Effector CD4-positive, alpha-beta T cell (primary cell): ENCODE measurements at regions not wholly inside any gene's neighbourhood (a gene's known extent, or its start where the extent isn't known, plus 50 kb on each side); places are given as distances from the start of the nearest gene placed in this dataset.

Source experiments
- DNase-seq: peaks from one replicate; pipeline ENCODE4 v3.0.0-alpha.2; 2020

DNA sequence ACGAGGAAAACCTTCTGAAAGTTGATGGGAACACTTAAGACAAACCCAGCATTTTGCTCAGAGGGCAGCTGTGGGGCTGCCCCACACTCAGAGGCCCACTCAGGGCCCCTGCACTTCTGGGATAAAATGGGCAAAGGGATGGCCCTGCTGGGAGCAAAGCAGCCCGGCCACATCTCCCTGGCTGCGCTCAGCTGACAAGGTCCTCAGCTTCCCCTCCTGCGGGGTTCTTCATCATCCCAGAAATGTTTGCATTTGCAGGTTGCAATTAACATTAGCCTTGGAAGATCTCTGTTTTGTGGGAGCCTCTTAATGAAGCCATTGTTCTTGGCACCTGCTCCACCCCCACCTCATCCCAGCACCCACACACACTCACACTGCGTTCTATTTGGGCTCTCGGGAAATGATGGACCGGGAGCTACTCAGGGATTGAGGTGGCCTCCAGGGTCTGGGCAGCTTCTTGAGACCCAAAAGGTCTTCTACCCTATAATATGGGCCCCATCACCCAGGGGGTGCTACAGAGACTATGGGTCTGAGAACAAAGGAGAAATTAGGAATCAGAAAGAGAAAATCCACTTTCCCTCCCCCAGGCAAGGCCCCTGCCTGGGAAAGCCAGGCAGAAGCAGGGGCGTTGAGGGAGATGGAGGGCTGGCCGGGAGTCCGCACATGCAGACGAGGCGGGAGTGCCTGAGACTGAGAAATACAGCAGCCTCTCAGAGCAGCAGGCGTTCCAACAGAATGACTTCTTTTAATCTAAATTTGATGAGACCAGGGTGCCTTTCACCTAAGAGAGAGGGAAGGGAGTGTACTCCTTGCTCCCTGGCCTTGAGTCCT, 53.7 kb upstream of the RPL38 start:
- no peak for DNase-seq

DNA sequence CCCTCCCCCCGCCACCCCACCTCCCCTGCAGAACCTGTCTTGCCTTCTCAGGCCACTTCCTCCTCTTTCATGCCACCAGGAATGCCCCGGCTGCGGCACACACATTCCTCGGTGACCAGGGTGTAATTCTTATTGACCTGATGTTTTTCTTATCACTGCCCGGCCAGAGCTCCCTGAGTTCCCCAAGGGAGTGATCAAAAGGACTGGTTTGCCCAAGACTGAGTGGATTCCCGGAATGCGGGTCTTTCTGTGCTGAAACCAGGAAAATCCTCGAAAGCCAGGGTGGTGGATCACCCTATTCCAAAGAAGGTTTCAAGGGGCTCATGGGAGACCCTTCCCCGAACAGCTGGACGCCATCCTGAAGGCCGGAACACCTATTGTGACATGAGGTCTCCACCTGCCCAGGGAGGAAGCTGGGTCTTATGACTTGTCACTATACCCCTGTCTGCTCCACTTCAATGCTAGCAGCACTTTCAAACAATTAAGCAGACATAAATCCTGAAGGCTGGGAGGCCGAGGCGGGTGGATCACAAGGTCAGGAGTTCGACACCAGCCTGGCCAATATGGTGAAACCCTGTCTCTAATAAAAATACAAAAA, 53.0 kb upstream of the RPL38 start:
- no peak for DNase-seq

DNA sequence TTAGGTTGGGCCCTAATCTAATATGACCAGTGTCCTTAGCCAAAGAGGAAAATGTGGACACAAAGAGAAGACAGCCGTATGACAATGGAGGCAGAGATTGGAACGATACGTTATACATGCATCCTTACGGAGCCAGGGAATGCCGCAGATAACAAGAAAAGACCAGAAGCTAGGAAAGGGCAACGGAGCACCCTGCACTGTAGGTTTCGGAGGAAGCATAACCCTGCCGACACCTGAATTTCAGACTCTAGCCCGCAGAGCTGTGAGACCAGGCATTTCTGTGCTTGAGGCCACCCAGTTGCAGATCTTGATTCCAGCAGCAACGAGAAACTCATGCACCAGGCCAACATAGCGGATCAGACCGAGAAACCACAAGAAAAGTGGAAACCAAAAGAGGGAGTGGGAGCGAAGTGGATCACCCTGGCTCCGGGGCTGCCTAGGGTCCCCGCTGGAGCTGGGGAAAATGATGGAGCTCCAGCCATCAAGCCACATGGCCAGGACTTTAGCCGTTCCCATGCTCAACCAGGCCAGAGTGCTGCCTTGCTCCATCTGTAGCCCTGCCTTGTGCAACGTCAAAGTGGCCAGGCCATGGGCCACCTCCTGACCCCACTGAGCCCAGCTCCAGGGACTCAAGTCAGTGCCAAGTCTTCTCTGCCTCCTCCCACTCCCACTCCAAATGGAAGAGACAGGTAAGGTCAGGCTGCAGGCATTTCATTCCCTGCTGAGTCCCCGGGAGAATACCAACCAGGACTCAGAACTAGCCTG, 51.7 kb upstream of the RPL38 start:
- no peak for DNase-seq

DNA sequence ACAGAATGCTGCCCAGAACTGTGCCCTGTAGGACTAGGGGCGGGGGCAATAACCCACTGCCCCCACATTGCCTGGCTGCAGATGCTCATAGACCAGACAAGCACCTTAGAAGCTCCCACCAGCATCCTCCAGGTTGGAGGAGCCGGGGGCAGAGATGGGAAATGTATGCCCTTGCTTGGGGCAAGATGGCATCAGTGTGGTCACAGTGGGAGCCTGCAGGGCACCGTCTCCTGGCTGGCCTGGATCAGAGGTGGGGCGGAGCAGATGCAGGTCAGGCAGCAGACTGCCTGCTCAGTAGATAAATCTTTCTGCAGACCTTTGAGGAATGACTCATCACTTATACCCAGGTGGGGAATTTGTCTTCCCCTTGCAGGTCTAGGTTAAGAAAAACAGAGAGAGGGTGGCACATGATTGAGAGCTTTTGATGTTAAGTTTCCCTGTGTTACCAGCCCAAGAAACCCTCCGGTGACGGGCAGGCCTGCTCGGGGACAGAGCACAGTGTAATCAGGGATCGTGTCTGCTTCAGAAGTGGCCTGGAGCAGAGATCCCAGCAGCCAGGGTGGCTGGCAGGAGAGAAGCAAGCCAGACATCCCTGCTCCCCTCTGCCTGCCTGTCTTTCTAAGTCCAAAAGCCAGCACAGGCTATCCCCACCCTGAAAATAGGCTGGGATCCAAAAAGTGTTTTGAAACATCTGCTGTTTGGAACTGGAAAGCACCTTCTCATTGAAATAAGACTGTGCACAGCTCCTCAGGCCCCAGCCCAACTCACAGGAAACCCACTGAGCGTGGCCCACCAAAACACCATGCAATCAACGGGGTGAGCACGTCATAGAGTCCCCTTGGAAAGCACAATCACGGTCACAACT, 50.7 kb upstream of the RPL38 start:
- no peak for DNase-seq

DNA sequence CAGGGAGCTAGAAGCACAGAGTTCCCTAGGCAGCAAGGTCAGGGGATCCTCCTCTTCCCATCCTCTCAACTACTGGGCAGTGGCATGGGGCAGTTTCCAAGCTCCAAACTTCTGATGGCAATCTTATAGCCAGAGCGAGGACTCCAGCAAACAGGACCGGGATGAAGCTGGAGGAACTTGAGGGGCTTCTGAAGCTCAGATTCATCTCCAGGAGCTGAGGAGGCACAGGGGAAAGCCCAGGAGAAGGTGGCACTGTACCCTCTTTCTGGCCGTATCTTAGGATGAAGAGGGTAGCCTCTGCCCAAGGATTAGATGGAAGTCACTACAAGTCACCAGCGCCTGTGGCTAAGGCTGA, 50.0 kb upstream of the RPL38 start:
- DNase-seq: no peak
